ENCODE measurements at regions not wholly inside any gene's neighbourhood (a gene's known extent, or its start where the extent isn't known, plus 50 kb on each side); places are given as distances from the start of the nearest gene placed in this dataset.

GRCh38 chr17:71699907-71700306 lies 420.9 kb upstream of the SOX9 start:
- TF ChIP-seq CTCF (conservative IDR thresholded peaks at IDR 0.05) (no peak), ZFX (IDR thresholded peaks at IDR 0.05) (no peak)
